ENCODE measurements at regions not wholly inside any gene's neighbourhood (a gene's known extent, or its start where the extent isn't known, plus 50 kb on each side); places are given as distances from the start of the nearest gene placed in this dataset.
A peak's percentile ranks its signal among the peaks of the same experiment; 100 is the strongest.
"Not testable (repeated sequence)": the region's sequence is repeated elsewhere in the genome, so short reads cannot be mapped to it uniquely, and the experiment has no call there.

GRCh38 chr5:138647794-138648410 lies 72.7 kb upstream of the HSPA9 start:
- DNase-seq (ENCODE audit: low read depth), result no peak

GRCh38 chr5:138647261-138647788 lies 72.1 kb upstream of the HSPA9 start:
- no peak for DNase-seq (ENCODE audit: low read depth)

GRCh38 chr5:138646671-138647070 lies 71.5 kb upstream of the HSPA9 start:
- DNase-seq (ENCODE audit: low read depth), result no peak

- DNase-seq (ENCODE audit: low read depth), result no peak
Measured at GRCh38 chr5:138645778-138646575, 70.8 kb upstream of the HSPA9 start.

GRCh38 chr5:138643040-138643791 lies 68.0 kb upstream of the HSPA9 start:
- DNase-seq (ENCODE audit: low read depth), result no peak

- peak; percentile 36 for DNase-seq (ENCODE audit: low read depth)
Measured at GRCh38 chr5:138641547-138642298, 66.5 kb upstream of the HSPA9 start.

GRCh38 chr5:138640646-138641254 lies 65.5 kb upstream of the HSPA9 start:
- no peak for DNase-seq (ENCODE audit: low read depth)

GRCh38 chr5:138640138-138640537 lies 64.9 kb upstream of the HSPA9 start:
- DNase-seq (ENCODE audit: low read depth), result no peak

- no peak for DNase-seq (ENCODE audit: low read depth)
Measured at GRCh38 chr5:138639326-138639725, 64.1 kb upstream of the HSPA9 start.

GRCh38 chr5:138637256-138637655 lies 62.1 kb upstream of the HSPA9 start:
- DNase-seq (ENCODE audit: low read depth), result no peak

GRCh38 chr5:138636398-138636944 lies 61.3 kb upstream of the HSPA9 start:
- no peak for DNase-seq (ENCODE audit: low read depth)

- no peak for DNase-seq (ENCODE audit: low read depth)
Measured at GRCh38 chr5:138635708-138636107, 60.5 kb upstream of the HSPA9 start.

GRCh38 chr5:138635265-138635664 lies 60.1 kb upstream of the HSPA9 start:
- no peak for DNase-seq (ENCODE audit: low read depth)

- DNase-seq (ENCODE audit: low read depth), result not testable (repeated sequence)
Measured at GRCh38 chr5:138634804-138635203, 59.6 kb upstream of the HSPA9 start.

GRCh38 chr5:138632900-138633489 lies 57.8 kb upstream of the HSPA9 start:
- DNase-seq (ENCODE audit: low read depth), result peak; percentile 87

- no peak for DNase-seq (ENCODE audit: low read depth)
Measured at GRCh38 chr5:138631096-138631928, 56.1 kb upstream of the HSPA9 start.

- DNase-seq (ENCODE audit: low read depth), result no peak
Measured at GRCh38 chr5:138629392-138629791, 54.2 kb upstream of the HSPA9 start.

- DNase-seq (ENCODE audit: low read depth), result no peak
Measured at GRCh38 chr5:138626333-138626944, 51.2 kb upstream of the HSPA9 start.

- no peak for DNase-seq (ENCODE audit: low read depth)
Measured at GRCh38 chr5:138625134-138625533, 49.9 kb upstream of the HSPA9 start.
